Dedifferentiated amniotic fluid mesenchymal stem cell (primary cell): ENCODE measurements at regions not wholly inside any gene's neighbourhood (a gene's known extent, or its start where the extent isn't known, plus 50 kb on each side); places are given as distances from the start of the nearest gene placed in this dataset.
"Not testable (repeated sequence)": the region's sequence is repeated elsewhere in the genome, so short reads cannot be mapped to it uniquely, and the experiment has no call there.

Experiments
- DNase-seq: peaks from one replicate; pipeline ENCODE4 v3.0.0-alpha.2; 2016; ENCODE audit errors: extremely low spot score

DNA sequence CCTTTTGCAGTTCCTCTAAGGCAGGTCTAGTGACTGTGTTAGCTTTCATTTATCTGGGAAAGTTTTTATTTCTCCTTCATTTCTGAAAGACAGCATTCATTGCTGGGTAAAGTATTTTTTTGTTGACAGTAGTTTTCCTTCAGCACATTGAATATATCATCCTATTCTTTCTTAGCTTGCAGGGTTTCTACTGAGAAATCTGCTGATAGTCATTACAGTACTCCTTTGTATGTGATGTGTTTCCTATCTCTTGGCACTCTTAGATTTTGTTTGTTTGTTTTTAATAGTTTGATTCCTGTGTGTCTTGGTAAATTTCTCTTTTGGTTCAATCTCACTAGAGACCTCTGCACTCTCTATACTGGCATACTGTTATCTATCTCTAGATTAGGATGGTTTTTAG lies 1667.9 kb downstream of the SLITRK1 start:
- DNase-seq = no peak

- no peak for DNase-seq
Observed at GRCh38 chr13:82206241-82206640, 1676.0 kb downstream of the SLITRK1 start.

DNA sequence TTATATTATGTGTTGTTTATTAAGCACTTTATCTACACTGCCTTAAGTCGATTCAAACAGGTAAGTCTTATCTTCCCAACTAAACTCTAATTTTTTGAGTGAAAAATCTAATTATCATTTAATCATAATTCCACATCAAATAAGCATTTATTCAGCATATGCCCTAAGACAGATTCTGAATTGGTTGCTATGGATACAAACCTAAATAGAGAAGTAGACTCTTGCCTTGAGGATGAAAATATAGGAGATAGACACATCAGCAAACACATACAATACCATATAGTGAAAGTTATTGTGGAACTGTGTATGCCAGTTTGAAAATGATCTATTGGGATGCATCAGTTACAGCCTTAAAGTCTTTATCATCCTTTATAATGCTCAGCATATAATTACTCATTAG lies 1679.9 kb downstream of the SLITRK1 start:
- DNase-seq = no peak

DNA sequence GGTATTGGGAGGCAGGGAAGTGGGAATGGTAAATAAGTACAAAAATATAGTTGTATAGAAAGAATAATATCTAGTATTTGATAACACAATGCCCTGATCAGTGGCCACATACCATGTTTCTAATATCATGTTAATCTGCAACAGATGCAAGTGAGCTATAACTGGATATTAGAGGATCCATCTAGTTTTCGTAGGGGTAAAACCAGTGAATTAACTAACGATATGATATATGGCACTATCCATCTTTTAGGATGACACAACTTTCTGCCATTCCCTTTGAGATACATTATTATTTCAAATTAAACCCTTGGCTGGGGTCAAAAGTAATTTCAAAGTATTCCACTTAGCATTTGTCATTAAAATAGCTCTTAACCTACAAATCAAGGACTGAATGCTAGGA lies 1686.2 kb downstream of the SLITRK1 start:
- no peak for DNase-seq

DNA sequence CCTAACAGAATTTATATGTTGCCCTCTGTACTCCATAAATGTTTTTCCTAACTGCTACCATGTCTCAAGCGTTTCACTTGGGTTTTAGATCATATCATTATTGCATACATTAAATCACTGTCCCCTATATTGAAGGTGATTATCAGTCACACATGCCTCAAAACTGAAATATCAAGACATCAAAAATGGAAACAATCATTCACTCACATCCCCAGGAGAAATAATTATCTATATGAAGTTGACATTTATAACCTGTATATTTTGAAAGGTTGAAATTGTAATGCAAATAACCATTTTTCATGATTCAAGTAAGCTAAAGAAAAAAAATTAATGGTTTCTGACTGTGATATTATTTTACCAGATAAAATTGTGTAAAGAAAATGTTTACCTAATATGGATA lies 1695.0 kb downstream of the SLITRK1 start:
- DNase-seq = no peak

DNA sequence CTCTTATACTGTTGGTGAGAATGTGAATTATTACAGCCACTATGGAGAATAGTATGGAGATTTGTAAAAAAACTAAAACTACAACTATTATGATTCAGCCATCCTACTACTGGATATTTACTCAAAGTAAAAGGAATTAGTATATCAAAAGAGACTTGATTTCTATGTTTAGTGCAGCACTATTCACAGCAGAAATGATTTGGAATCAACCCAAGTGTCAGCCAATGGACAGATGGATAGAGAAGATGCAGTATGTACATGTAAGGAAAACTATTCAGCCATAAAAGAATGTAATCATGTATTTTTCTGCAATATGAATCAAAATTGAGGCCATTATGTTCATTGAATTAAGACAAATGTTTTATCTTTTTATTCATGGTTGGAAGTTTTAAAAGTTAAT lies 1705.5 kb downstream of the SLITRK1 start:
- DNase-seq = no peak

DNA sequence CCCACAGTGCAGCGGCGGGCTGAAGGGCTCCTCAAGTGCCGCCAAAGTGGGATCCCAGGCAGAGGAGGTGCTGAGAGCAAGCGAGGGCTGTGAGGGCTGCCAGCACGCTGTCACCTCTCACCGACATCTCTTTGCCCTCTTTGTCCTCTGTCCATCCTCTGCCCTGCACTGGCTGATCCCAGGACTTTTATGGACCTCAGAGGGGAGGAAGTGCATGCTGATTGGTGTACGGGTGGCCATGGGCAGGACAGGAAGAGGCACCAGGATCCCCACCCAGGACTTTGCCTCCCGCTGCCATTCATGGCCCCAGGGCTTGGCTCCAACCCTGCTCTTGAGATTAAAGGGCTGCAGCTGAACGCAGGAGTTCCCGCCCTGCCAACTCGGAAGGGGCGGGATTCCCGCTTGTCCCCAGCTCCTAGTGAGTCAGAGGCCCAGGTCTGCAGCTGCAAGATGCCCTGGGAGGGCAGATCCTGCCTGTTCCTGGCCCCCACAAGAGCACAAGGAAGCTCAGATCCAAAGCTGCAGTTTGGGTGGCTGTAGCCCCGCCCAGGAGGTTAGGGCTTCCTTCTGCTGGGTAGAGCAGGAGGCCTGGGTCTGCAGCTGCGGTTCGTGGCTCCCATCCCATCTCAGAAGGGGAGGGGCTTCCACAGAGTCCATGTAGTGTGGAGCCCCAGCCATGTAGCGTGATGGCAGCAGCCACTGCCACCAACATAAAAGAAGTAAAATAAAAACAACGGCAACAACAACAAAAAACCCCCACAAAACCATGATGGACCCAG lies 1716.7 kb downstream of the SLITRK1 start:
- no peak for DNase-seq

DNA sequence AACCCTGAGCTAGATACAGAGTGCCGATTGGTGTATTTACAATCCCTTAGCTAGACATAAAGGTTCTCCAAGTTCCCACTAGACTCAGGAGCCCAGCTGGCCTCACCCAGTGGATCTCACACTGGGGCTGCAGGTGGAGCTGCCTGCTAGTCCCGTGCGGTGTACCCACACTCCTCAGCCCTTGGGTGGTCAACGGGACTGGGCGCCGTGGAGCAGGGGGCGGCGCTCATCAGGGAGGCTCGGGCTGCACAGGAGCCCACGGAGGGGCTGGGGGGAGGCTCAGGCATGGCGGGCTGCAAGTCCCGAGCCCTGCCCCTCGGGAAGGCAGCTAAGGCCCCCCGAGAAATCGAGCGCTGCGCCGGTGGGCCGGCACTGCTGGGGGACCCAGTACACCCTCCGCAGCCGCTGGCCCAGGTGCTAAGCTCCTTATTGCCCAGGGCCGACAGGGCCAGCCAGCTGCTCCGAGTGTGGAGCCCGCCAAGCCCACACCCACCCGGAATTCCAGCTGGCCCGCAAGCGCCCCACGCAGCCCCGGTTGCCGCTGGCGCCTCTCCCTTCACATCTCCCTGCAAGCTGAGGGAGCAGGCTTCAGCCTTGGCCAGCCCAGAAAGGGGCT lies 1717.4 kb downstream of the SLITRK1 start:
- not testable (repeated sequence) for DNase-seq

DNA sequence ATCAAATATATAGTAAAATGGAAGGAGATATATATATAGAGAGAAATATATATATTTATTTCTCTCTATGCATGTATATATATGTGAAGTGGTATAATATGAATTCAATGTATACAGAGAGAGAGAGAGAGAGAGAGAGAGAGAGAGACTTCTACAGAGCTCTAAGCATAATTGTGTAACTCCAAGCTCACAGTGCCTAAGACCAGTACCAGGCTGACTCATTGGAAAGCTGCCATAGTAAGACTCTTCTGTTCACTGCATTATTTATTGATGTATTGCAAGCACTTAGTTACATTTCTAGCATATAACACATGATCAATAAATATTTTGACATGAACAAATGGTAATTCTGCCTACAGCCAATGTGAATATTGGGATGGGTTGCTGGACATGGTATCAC lies 1734.7 kb downstream of the SLITRK1 start:
- no peak for DNase-seq

GRCh38 chr13:82136880-82137279 lies 1745.4 kb downstream of the SLITRK1 start:
- DNase-seq = no peak

GRCh38 chr13:82129281-82129680 lies 1753.0 kb downstream of the SLITRK1 start:
- no peak for DNase-seq

DNA sequence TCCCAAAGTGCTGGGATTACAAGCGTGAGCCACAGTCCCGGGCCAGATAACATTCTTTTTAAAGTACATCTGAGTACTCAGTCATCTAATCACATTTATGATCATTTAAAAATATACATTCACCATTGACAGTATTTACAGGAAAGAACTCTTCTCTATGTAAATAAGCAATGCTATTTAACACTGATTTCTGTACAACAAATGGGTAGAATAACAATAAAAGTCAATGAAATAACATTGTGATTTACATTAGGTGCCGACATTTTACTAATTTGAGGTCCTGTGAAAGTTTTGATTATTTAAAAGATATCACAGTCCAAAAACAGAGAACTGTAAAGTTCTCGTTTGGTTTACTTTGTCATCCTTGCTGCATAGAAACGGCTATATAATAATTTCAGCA lies 1763.7 kb downstream of the SLITRK1 start:
- no peak for DNase-seq

DNA sequence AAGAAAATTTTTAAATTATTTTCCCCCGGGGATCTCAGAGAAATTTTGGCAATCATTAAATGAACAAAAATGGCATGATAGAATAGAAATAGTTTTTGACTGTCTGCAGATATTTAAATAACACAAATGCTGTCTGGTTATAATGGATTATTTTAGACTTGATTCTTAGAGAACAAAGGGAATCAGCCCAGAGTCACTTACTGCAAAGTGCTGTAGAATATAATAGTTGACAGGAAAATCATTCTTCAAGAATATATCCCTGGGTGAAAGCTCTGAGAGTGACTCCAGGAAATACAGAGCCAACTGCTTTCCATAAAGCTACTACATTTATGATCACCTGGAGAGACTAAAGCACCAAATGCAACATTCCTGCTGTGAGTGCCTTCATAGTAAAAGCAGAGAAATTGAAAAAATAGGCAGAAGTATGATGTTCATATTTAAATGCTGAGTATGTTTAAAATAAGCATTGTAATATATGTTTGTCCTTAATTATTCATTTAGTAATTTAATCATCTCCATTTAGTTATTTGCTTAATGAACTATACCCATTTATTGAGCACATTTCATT lies 1765.8 kb downstream of the SLITRK1 start:
- no peak for DNase-seq

- no peak for DNase-seq
Observed at GRCh38 chr13:82115391-82115790, 1766.9 kb downstream of the SLITRK1 start.

- DNase-seq = no peak
Observed at GRCh38 chr13:82096256-82096655, 1755.3 kb upstream of the SPRY2 start.

DNA sequence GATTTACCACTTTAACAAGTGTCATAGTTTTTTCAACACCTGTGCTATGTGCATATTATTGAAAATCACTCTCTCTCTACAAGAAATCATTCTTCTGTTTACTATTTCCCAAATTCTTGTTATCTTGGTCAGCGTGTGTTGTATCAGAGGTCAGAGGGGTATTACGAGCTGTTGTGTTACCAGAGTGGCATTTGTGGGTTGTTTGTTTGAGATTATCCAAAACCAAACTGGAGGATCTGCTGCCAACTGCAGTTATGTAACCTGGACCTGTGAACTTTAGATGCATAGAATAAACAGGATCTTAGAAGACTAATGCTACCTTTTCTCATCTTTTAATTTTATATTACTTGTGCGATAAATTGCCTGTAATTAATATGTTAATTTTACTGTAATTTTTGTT lies 1751.4 kb upstream of the SPRY2 start:
- no peak for DNase-seq

DNA sequence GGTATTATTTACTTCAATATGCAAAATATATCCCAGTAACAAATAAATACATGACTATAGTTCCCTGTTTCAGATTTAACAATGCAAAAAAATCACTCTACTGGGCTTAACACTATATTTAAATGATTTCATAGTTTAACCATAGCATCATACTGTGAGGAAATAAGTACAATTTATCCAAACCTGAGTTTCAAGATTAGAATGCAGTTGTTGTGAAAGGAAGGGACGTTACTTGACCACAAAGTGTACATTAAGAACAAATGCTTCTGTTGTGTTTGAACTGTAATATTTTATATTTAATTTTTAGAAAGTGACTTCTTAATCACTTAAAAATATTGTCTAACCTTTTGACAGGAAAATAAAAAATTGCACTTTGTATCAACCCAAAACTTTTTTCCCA lies 1747.9 kb upstream of the SPRY2 start:
- no peak for DNase-seq

DNA sequence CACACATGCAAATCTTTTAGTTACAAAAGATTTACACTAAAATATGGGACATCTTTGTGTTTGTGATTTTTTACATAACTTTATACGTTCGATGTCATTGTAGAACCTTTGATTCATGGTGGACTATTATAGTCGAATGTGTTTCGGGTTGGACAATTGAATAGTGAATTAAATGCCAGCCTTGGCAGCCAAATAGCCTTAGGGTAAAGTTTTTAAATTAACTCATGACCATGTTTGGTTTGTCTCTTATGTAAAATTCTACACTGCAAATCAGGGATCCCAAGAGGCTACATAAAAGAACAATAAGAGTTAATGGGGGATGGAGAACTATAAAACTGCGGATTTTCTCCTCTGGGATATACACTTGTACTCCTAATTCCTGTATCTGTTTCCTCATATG lies 1735.6 kb upstream of the SPRY2 start:
- no peak for DNase-seq

GRCh38 chr13:82070416-82070815 lies 1729.5 kb upstream of the SPRY2 start:
- DNase-seq = no peak

DNA sequence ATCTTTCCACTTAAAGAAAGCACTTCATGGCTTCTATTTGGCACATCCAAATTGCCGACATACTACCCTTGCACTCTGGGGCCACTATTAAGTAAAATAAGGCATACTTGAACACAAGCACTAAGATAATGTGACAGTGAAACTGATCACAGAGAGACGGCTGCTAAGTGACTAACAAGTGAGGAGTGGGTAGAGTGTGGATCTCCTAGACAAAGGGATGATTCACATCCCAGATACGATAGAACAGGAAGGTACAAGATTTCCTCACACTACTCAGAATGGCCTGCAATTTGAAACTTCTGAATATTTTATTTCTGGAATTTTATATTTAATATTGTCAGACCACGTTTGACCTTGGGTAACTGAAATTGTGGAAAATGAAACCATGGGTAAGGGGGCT lies 1721.8 kb upstream of the SPRY2 start:
- no peak for DNase-seq

GRCh38 chr13:82058364-82058763 lies 1717.4 kb upstream of the SPRY2 start:
- no peak for DNase-seq

- not testable (repeated sequence) for DNase-seq
Observed at GRCh38 chr13:82045316-82045715, 1704.4 kb upstream of the SPRY2 start.

DNA sequence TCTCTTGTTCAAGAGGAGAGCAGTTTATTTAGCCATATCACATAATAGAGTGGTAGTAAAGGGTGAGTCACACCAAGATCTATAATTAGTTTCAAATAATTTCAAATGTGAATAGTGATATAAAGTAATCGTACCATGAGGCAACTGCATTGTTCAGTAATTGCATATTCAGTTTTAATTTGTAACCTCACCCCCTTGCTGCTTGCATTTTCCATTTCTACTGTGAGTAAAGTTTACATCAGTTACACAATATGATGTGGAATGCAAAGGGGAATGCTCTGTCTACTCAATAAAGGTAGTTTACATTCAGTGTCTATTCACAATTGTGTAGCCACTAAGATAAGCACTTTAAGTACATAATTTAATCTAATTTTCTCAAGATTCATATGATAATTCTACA lies 1695.7 kb upstream of the SPRY2 start:
- no peak for DNase-seq
